ENCODE measurements at regions not wholly inside any gene's neighbourhood (a gene's known extent, or its start where the extent isn't known, plus 50 kb on each side); places are given as distances from the start of the nearest gene placed in this dataset.

DNA sequence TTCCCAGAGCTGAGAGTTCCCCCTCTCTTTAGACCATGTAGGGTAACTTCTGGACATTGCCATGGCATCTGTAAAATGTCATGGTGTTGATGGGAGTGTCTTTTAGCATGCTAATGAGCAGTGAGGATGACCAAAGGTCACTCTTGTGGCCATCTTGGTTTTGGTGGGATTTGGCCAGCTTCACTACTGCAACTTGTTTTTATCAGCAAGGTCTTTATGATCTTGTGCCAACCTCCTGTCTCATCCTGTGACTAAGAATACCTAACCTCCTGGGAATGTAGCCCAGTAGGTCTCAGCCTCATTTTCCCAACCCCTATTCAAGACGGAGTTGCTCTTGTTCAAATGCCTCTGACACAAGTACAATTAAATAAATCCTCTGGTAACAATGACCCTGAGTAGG is 244.4 kb downstream of the NEDD1 start:
- Histone ChIP-seq H3K9ac (no peak overlapping the region), H3K79me2 (ENCODE audit: insufficient read depth) (no peaks in the 10 kb centered on the region), H3K36me3 (replicated peaks in 1 of 2; ENCODE audit: control insufficient read depth in 1 of 2, insufficient read depth in 2 of 2, low read length in 1 of 2) (no peaks in the 10 kb centered on the region), H3K4me1 (ENCODE audit: control insufficient read depth in 1 of 2, insufficient read depth in 2 of 2, low read depth in 1 of 2, low read length in 1 of 2) (no peaks in the 10 kb centered on the region), H3K27ac (ENCODE audit: low read depth in 2 of 2, low read length in 1 of 2) (no peak overlapping the region), H3K27me3 (ENCODE audit: insufficient read depth) (no peaks in the 10 kb centered on the region), H3K4me3 (ENCODE audit: low read depth in 2 of 2, low read length in 1 of 2) (no peak overlapping the region), H3F3A (replicated peaks; ENCODE audit: insufficient read depth) (no peaks in the 10 kb centered on the region), H3K9me3 (no peaks in the 10 kb centered on the region), H2AFZ (ENCODE audit: low read depth) (no peak overlapping the region), H3K4me2 (no peak overlapping the region), H3K9me2 (no peaks in the 10 kb centered on the region), H4K20me1 (ENCODE audit: insufficient read depth) (no peaks in the 10 kb centered on the region)
- 14% methylated on average over 1 of the region's 1 CpG for WGBS (ENCODE audit: low lambda C conversion rate)
- DNase-seq: no peak
- ChIA-PET POLR2A (no interaction called here), CTCF (interaction anchor here (2.8 to 4.9 kb wide), 4 partner anchors 13 to 252 kb away, joined by 6 to 54 read pairs (median 44); no protein-coding TSS in a partner anchor)
- TF ChIP-seq GATA2 (CRISPR knock-in tag; IDR thresholded peaks at IDR 0.05) (no peak), RAD21 (IDR thresholded peaks at IDR 0.05; ENCODE audit: low read length) (no peak), GABPA (IDR thresholded peaks at IDR 0.05; ENCODE audit: low read depth) (no peak), RFX5 (IDR thresholded peaks at IDR 0.05; ENCODE audit: low read length) (no peak), SIN3A (IDR thresholded peaks at IDR 0.05; ENCODE audit: borderline replicate concordance, low read depth, low read length) (no peak), CHD2 (IDR thresholded peaks at IDR 0.05; ENCODE audit: low read length, partially characterized antibody) (no peak), TCF12 (IDR thresholded peaks at IDR 0.05) (no peak), EZH2phosphoT487 (IDR thresholded peaks at IDR 0.05; ENCODE audit: borderline replicate concordance, low read depth) (no peak), TEAD4 (IDR thresholded peaks at IDR 0.05; ENCODE audit: borderline replicate concordance, insufficient read depth) (no peak), POLR2AphosphoS5 (IDR thresholded peaks at IDR 0.05; ENCODE audit: low read depth, low read length) (no peak), FOXM1 (IDR thresholded peaks at IDR 0.05; ENCODE audit: low read depth) (no peak)
- TF ChIP-seq, protein P1, sequence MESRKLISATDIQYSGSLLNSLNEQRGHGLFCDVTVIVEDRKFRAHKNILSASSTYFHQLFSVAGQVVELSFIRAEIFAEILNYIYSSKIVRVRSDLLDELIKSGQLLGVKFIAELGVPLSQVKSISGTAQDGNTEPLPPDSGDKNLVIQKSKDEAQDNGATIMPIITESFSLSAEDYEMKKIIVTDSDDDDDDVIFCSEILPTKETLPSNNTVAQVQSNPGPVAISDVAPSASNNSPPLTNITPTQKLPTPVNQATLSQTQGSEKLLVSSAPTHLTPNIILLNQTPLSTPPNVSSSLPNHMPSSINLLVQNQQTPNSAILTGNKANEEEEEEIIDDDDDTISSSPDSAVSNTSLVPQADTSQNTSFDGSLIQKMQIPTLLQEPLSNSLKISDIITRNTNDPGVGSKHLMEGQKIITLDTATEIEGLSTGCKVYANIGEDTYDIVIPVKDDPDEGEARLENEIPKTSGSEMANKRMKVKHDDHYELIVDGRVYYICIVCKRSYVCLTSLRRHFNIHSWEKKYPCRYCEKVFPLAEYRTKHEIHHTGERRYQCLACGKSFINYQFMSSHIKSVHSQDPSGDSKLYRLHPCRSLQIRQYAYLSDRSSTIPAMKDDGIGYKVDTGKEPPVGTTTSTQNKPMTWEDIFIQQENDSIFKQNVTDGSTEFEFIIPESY (IDR thresholded peaks at IDR 0.05; ENCODE audit: borderline replicate concordance, low read depth): no peak
- TF ChIP-seq, protein P2, sequence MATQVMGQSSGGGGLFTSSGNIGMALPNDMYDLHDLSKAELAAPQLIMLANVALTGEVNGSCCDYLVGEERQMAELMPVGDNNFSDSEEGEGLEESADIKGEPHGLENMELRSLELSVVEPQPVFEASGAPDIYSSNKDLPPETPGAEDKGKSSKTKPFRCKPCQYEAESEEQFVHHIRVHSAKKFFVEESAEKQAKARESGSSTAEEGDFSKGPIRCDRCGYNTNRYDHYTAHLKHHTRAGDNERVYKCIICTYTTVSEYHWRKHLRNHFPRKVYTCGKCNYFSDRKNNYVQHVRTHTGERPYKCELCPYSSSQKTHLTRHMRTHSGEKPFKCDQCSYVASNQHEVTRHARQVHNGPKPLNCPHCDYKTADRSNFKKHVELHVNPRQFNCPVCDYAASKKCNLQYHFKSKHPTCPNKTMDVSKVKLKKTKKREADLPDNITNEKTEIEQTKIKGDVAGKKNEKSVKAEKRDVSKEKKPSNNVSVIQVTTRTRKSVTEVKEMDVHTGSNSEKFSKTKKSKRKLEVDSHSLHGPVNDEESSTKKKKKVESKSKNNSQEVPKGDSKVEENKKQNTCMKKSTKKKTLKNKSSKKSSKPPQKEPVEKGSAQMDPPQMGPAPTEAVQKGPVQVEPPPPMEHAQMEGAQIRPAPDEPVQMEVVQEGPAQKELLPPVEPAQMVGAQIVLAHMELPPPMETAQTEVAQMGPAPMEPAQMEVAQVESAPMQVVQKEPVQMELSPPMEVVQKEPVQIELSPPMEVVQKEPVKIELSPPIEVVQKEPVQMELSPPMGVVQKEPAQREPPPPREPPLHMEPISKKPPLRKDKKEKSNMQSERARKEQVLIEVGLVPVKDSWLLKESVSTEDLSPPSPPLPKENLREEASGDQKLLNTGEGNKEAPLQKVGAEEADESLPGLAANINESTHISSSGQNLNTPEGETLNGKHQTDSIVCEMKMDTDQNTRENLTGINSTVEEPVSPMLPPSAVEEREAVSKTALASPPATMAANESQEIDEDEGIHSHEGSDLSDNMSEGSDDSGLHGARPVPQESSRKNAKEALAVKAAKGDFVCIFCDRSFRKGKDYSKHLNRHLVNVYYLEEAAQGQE (IDR thresholded peaks at IDR 0.05; ENCODE audit: low read depth, low read length): no peak
- TF ChIP-seq, protein P3, sequence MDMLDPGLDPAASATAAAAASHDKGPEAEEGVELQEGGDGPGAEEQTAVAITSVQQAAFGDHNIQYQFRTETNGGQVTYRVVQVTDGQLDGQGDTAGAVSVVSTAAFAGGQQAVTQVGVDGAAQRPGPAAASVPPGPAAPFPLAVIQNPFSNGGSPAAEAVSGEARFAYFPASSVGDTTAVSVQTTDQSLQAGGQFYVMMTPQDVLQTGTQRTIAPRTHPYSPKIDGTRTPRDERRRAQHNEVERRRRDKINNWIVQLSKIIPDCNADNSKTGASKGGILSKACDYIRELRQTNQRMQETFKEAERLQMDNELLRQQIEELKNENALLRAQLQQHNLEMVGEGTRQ (IDR thresholded peaks at IDR 0.05; ENCODE audit: borderline replicate concordance, low read depth, low read length): no peak
- TF ChIP-seq, protein P4, sequence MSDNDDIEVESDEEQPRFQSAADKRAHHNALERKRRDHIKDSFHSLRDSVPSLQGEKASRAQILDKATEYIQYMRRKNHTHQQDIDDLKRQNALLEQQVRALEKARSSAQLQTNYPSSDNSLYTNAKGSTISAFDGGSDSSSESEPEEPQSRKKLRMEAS (IDR thresholded peaks at IDR 0.05; ENCODE audit: low read depth): no peak
